IPS-NIHi7 (cell line): ENCODE measurements at regions not wholly inside any gene's neighbourhood (a gene's known extent, or its start where the extent isn't known, plus 50 kb on each side); places are given as distances from the start of the nearest gene placed in this dataset.
"Not testable (repeated sequence)": the region's sequence is repeated elsewhere in the genome, so short reads cannot be mapped to it uniquely, and the experiment has no call there.

Experiments
- DNase-seq: peaks from one replicate; pipeline ENCODE4 v3.0.0; 2012; ENCODE audit warnings: mixed read lengths; ENCODE audit errors: extremely low spot score

- no peak for DNase-seq
These were observed 143.3 kb downstream of the CTH start for GRCh38 chr1:70554341-70554740.

- no peak for DNase-seq
These were observed 145.5 kb downstream of the CTH start for GRCh38 chr1:70556541-70556940.

GRCh38 chr1:70567167-70567566, 156.1 kb downstream of the CTH start:
- no peak for DNase-seq

- no peak for DNase-seq
These were observed 160.1 kb downstream of the CTH start for GRCh38 chr1:70571191-70571590.

- DNase-seq: no peak
These were observed 162.3 kb downstream of the CTH start for GRCh38 chr1:70573317-70573843.

GRCh38 chr1:70581661-70582060, 170.6 kb downstream of the CTH start:
- DNase-seq: no peak

GRCh38 chr1:70583522-70583921, 172.5 kb downstream of the CTH start:
- no peak for DNase-seq

GRCh38 chr1:70586046-70586445, 175.0 kb downstream of the CTH start:
- no peak for DNase-seq

- no peak for DNase-seq
These were observed 176.9 kb downstream of the CTH start for GRCh38 chr1:70587872-70588366.

- not testable (repeated sequence) for DNase-seq
These were observed 182.5 kb downstream of the CTH start for GRCh38 chr1:70593551-70593950.

- no peak for DNase-seq
These were observed 197.7 kb downstream of the CTH start for GRCh38 chr1:70608815-70609214.

GRCh38 chr1:70610164-70610563, 199.1 kb downstream of the CTH start:
- not testable (repeated sequence) for DNase-seq

GRCh38 chr1:70616946-70617345, 205.9 kb downstream of the CTH start:
- no peak for DNase-seq

GRCh38 chr1:70617728-70618127, 206.7 kb downstream of the CTH start:
- peak; percentile 20 for DNase-seq

- no peak for DNase-seq
These were observed 216.8 kb downstream of the CTH start for GRCh38 chr1:70627910-70628309.

- no peak for DNase-seq
These were observed 217.9 kb downstream of the CTH start for GRCh38 chr1:70628973-70629372.

- no peak for DNase-seq
These were observed 221.9 kb downstream of the CTH start for GRCh38 chr1:70633004-70633403.

GRCh38 chr1:70635868-70636267, 224.8 kb downstream of the CTH start:
- no peak for DNase-seq

GRCh38 chr1:70641868-70642267, 230.8 kb downstream of the CTH start:
- no peak for DNase-seq

GRCh38 chr1:70656361-70656760, 245.3 kb downstream of the CTH start:
- DNase-seq: no peak

GRCh38 chr1:70659891-70660290, 248.8 kb downstream of the CTH start:
- no peak for DNase-seq

- no peak for DNase-seq
These were observed 255.5 kb downstream of the CTH start for GRCh38 chr1:70666381-70667140.

GRCh38 chr1:70667494-70668170, 256.6 kb downstream of the CTH start:
- DNase-seq: no peak
